WTC11 (cell line): ENCODE measurements at regions not wholly inside any gene's neighbourhood (a gene's known extent, or its start where the extent isn't known, plus 50 kb on each side); places are given as distances from the start of the nearest gene placed in this dataset.

ENCODE experiments used
- ATAC-seq: fragments of 200-7000 bp; cut with Tn5 transposase; 2 replicates; pipeline ENCODE4 v1.10.0; 2021; ENCODE audit warnings: mild to moderate bottlenecking, moderate library complexity
- CTCF ChIA-PET: fragments of 300-600 bp; sonication (Branson Sonifier 250); formaldehyde crosslinking; loops from one replicate; lab custom pipeline; 2021; ENCODE audit warnings: antibody characterized with exemption; lab: Charles Lee
- POLR2A ChIA-PET: fragments of 350-600 bp; sonication (Branson Sonifier 250); formaldehyde crosslinking; loops from one replicate; lab custom pipeline; 2021; ENCODE audit warnings: antibody characterized with exemption; lab: Charles Lee
- DNase-seq: peaks from one replicate; pipeline ENCODE4 v3.0.0; 2021; ENCODE audit warnings: low spot score
- H3K27ac Mint-ChIP-seq: 2 replicates; pipeline ENCODE4 v1.8.0; 2021; ENCODE audit warnings: mixed read lengths
- H3K27me3 Mint-ChIP-seq: 2 replicates; pipeline ENCODE4 v1.8.0; 2021; ENCODE audit warnings: low read depth, mild to moderate bottlenecking, moderate library complexity, mixed read lengths
- H3K36me3 Mint-ChIP-seq: 2 replicates; pipeline ENCODE4 v1.8.0; 2021; ENCODE audit warnings: mixed read lengths
- H3K4me1 Mint-ChIP-seq: 2 replicates; pipeline ENCODE4 v1.8.0; 2022; ENCODE audit warnings: mixed read lengths
- H3K4me3 Mint-ChIP-seq: 2 replicates; pipeline ENCODE4 v1.8.0; 2021; ENCODE audit warnings: mild to moderate bottlenecking, moderate library complexity, mixed read lengths
- H3K9me3 Mint-ChIP-seq: 2 replicates; pipeline ENCODE4 v1.8.0; 2021; ENCODE audit warnings: mixed read lengths
- AR ChIP-seq: fragments of 250-450 bp; sonication (Bioruptor Pico); IDR thresholded peaks from 2 replicates; pipeline ENCODE4 v1.9.0; 2021; ENCODE audit warnings: mild to moderate bottlenecking
- ATF1 ChIP-seq: sonication (generic); formaldehyde crosslinking; IDR thresholded peaks from 2 replicates; pipeline ENCODE4 v1.8.1; 2023; ENCODE audit warnings: mild to moderate bottlenecking, moderate library complexity, missing genetic modification reagents
- CBFB ChIP-seq: sonication (generic); formaldehyde crosslinking; IDR thresholded peaks from 2 replicates; pipeline ENCODE4 v1.8.1; 2022; ENCODE audit warnings: mild to moderate bottlenecking, low read depth, missing genetic modification reagents
- ERG ChIP-seq: fragments of 250-450 bp; sonication (Bioruptor Pico); IDR thresholded peaks from 2 replicates; pipeline ENCODE4 v1.8.0; 2021; ENCODE audit warnings: mild to moderate bottlenecking
- ETV6 ChIP-seq: sonication (generic); formaldehyde crosslinking; IDR thresholded peaks from 2 replicates; pipeline ENCODE4 v1.8.1; 2022; ENCODE audit warnings: mild to moderate bottlenecking, missing genetic modification reagents
- HMGXB4 ChIP-seq: sonication (generic); formaldehyde crosslinking; IDR thresholded peaks from 2 replicates; pipeline ENCODE4 v1.8.1; 2023; ENCODE audit warnings: mild to moderate bottlenecking, moderate library complexity, missing genetic modification reagents
- MAX ChIP-seq: sonication (generic); formaldehyde crosslinking; IDR thresholded peaks from 2 replicates; pipeline ENCODE4 v1.8.0; 2022; ENCODE audit warnings: mild to moderate bottlenecking, missing genetic modification reagents
- NR1H2 ChIP-seq: sonication (generic); formaldehyde crosslinking; IDR thresholded peaks from 2 replicates; pipeline ENCODE4 v1.9.0; 2021; ENCODE audit warnings: mild to moderate bottlenecking, moderate library complexity, missing genetic modification reagents
- NR3C1 ChIP-seq: sonication (generic); formaldehyde crosslinking; conservative IDR thresholded peaks from 2 replicates; pipeline ENCODE4 v1.8.1; 2023; ENCODE audit warnings: low read depth, mild to moderate bottlenecking, missing genetic modification reagents
- OVOL2 ChIP-seq: fragments of 250-450 bp; sonication (Bioruptor Pico); IDR thresholded peaks from 2 replicates; pipeline ENCODE4 v1.9.0; 2021; ENCODE audit warnings: mild to moderate bottlenecking, borderline replicate concordance
- PRRX2 ChIP-seq: fragments of 250-450 bp; sonication (Bioruptor Pico); IDR thresholded peaks from 2 replicates; pipeline ENCODE4 v1.8.0; 2021; ENCODE audit warnings: mild to moderate bottlenecking
- STAT6 ChIP-seq: sonication (generic); formaldehyde crosslinking; conservative IDR thresholded peaks from 2 replicates; pipeline ENCODE4 v1.8.1; 2023; ENCODE audit warnings: mild to moderate bottlenecking, low read depth, missing genetic modification reagents, moderate library complexity
- USF2 ChIP-seq: sonication (generic); formaldehyde crosslinking; IDR thresholded peaks from 2 replicates; pipeline ENCODE4 v1.8.1; 2023; ENCODE audit warnings: mild to moderate bottlenecking, missing genetic modification reagents, moderate library complexity
- ZBTB21 ChIP-seq: sonication (generic); formaldehyde crosslinking; IDR thresholded peaks from 2 replicates; pipeline ENCODE4 v1.8.1; 2023; ENCODE audit warnings: mild to moderate bottlenecking, missing genetic modification reagents, borderline replicate concordance
- ZNF121 ChIP-seq: sonication (generic); formaldehyde crosslinking; IDR thresholded peaks from 2 replicates; pipeline ENCODE4 v1.8.0; 2023; ENCODE audit warnings: missing genetic modification reagents
- ZNF219 ChIP-seq: sonication (generic); formaldehyde crosslinking; IDR thresholded peaks from 2 replicates; pipeline ENCODE4 v1.8.0; 2023; ENCODE audit warnings: missing genetic modification reagents, mild to moderate bottlenecking, borderline replicate concordance
- ZSCAN18 ChIP-seq: fragments of 250-450 bp; sonication (Bioruptor Pico); IDR thresholded peaks from 2 replicates; pipeline ENCODE4 v2.1.2; 2022; ENCODE audit warnings: mild to moderate bottlenecking, moderate library complexity

- Mint-ChIP-seq H3K4me3 (no peak overlapping the region), H3K36me3 (no peaks in the 10 kb centered on the region), H3K4me1 (peaks cover 8% of the 10 kb centered on the region), H3K9me3 (no peaks in the 10 kb centered on the region), H3K27ac (no peak overlapping the region), H3K27me3 (no peaks in the 10 kb centered on the region)
- ChIA-PET POLR2A (no interaction called here), CTCF (no interaction called here)
- TF ChIP-seq ZBTB21 (CRISPR knock-in tag) = no peak
- TF ChIP-seq ZSCAN18 (CRISPR knock-in tag) = no peak
- TF ChIP-seq STAT6 = no peak
- TF ChIP-seq NR1H2 (CRISPR knock-in tag) = no peak
- no peak for TF ChIP-seq OVOL2
- no peak for TF ChIP-seq USF2
- TF ChIP-seq NR3C1 (CRISPR knock-in tag) = no peak
- TF ChIP-seq CBFB (CRISPR knock-in tag) = no peak
- no peak for TF ChIP-seq PRRX2 (CRISPR knock-in tag)
- TF ChIP-seq ATF1 (CRISPR knock-in tag) = no peak
- TF ChIP-seq ZNF219 (CRISPR knock-in tag) = no peak
- no peak for TF ChIP-seq HMGXB4 (CRISPR knock-in tag)
- TF ChIP-seq ZNF121 (CRISPR knock-in tag) = no peak
- no peak for ATAC-seq
- DNase-seq = no peak
These were observed 100.2 kb upstream of the OTUD4 start for GRCh38 chr4:145280541-145280940.

- Mint-ChIP-seq H3K27me3 (no peaks in the 10 kb centered on the region), H3K9me3 (peaks cover under 1% of the 10 kb centered on the region; the same call in 1 of the 2 replicates), H3K4me3 (no peak overlapping the region), H3K36me3 (no peaks in the 10 kb centered on the region), H3K4me1 (peaks cover 8% of the 10 kb centered on the region), H3K27ac (no peak overlapping the region)
- TF ChIP-seq MAX (CRISPR knock-in tag) (no peak), ETV6 (CRISPR knock-in tag) (no peak), AR (CRISPR knock-in tag) (no peak), ERG (CRISPR knock-in tag) (no peak)
- ATAC-seq (no peak), DNase-seq (no peak)
- POLR2A ChIA-PET = no interaction called here
- CTCF ChIA-PET = no interaction called here
These were observed 99.0 kb upstream of the OTUD4 start for GRCh38 chr4:145279122-145279960.
